ENCODE measurements at regions not wholly inside any gene's neighbourhood (a gene's known extent, or its start where the extent isn't known, plus 50 kb on each side); places are given as distances from the start of the nearest gene placed in this dataset.

- TF ChIP-seq CTCF (IDR thresholded peaks at IDR 0.05) = no peak
- TF ChIP-seq POLR2A (IDR thresholded peaks at IDR 0.05) = no peak
Observed at GRCh38 chr14:81681541-81681940, 147.9 kb upstream of the SEL1L start.
